Left lobe of liver (tissue), 2 donors: ENCODE measurements at regions not wholly inside any gene's neighbourhood (a gene's known extent, or its start where the extent isn't known, plus 50 kb on each side); places are given as distances from the start of the nearest gene placed in this dataset.
A peak's percentile ranks its signal among the peaks of the same experiment; 100 is the strongest.
"Not testable (repeated sequence)": the region's sequence is repeated elsewhere in the genome, so short reads cannot be mapped to it uniquely, and the experiment has no call there.

ENCODE experiments used
- ATAC-seq: fragments of 200-7000 bp; cut with Tn5 transposase; one replicate; pipeline ENCODE4 v1.9.1; 2020; ENCODE audit warnings: mild to moderate bottlenecking, moderate library complexity
- DNase-seq: peaks from one replicate; pipeline ENCODE4 v3.0.0-alpha.2; 2020; ENCODE audit warnings: low spot score
- donor health status: DM: no; HTN: no; CAD: no; lungs with moderate emphysema.
- donor health status: DM: no; HTN: yes; CAD: no.

DNA sequence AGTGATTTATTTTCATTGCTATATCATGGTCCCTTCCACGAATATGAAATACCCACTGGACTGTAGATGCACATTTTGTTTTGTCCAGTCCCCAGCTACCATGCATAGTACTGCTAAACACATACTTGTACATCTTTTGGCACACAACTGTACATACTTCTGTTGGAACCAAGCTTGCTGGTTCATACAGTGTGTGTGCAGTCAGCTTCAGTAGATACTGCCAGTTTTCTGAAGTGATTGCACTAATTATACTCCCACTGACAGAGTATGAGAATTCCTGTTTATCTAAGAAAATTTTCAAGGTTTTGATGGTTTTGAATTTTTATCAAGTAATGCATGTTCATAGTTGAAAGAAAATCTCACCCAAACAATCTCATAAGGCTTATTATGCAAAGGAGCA is 100.7 kb upstream of the LMCD1 start:
- DNase-seq (no peak), ATAC-seq (no peak)

DNA sequence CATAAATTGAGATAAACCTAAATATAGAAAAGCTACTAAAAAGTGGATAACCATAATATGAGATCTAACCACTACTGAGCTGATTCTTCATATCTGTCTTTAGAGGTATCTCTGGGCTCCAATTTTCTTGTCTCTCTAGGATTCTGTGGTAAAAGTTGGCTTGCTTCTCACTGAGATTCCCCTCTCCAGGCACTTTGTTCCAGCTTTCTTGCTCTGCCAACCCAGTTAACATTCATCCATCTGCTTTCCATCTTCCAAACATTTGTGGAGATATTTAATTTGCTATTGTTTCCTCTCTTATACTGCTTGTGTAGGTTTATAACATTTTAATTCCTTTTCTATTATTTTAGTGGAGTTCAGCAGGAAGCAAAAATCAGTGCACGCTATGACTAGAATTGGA is 97.6 kb upstream of the LMCD1 start:
- ATAC-seq: no peak
- no peak for DNase-seq

DNA sequence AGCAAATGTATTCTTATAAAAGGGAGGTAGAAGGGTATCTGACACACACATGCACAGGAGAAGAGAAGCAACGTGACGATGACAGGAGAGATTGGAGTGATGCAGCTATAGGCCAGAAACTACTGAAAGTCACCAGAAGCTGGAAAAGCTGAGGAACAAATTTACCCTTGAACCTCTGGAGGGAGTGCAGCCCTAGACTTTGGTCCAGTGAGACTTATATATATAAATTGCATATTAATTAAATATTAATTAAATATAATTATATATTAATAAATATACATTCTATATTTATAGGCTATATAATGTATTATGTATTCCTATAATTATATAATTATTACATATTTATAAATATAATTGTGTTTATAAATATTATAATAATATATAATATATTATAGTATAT is 96.5 kb upstream of the LMCD1 start:
- no peak for ATAC-seq

DNA sequence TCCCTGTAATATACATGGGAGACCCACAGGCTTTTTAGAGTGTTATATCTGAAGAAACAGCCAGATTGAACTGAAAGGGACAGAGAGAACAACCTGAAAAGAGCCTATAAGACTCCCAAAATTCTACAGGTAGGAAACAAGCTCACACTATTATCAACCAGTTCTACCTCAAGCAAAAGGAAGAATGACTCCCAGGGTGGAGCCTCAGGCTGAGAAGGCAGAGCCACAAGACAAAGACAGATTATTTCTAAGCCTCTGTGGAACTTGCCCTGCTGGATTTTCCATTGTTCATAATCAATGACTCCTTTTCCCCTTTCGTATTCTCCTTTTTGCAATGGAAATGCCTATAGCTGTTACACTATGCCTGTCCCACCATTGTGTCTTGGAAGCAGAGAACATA is 95.1 kb upstream of the LMCD1 start:
- DNase-seq: no peak
- ATAC-seq: no peak

More for the DNA sequence above, 96.5 kb upstream of the LMCD1 start:
- DNase-seq: no peak

DNA sequence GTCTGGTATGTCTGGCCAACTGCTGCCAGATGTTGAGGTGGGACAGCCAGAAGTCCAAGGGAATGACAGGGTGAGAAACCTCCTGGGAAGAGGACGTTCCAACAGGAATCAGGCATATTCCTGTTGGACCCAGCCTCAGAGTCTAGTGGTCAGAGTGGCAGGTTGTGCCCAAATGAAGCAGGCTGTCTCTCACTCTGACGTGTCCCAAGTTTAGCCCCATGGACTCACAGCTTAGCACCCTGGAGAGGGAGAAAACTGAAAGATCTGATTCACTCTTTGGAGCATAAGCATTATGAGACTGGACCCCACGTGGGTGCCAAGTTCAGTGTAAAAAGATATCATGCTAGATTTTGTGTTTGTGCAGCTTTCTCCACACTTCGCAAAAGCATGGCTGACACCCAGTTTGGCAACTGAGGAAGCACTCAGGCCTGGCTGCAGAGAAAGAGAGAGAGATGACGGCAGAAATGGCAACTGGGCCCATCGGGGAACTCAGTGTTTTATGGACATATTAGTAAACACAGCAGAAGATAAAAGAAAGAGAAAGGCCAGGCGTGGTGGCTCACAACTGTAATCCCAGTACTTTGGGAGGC is 88.2 kb upstream of the LMCD1 start:
- no peak for DNase-seq
- no peak for ATAC-seq

DNA sequence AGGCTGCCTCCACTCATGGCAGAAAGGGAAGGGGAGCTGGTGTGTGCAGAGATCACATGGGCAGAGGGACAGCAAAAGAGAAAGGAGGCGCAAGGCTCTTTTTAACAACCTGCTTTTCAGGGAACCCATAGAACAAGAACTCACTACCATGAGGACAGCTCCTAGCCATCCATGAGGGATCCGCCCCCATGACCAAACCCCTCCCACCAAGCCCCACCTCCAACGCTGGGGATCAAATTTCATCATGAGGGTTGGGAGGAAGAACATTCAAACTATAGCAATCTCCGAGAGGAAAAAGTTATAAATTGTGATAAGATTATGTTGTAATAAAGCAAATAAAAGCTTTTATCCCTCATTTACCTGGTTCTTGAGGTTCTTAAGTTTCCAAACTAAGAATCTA is 84.7 kb upstream of the LMCD1 start:
- ATAC-seq: peak; percentile 98
- peak; percentile 62 for DNase-seq

DNA sequence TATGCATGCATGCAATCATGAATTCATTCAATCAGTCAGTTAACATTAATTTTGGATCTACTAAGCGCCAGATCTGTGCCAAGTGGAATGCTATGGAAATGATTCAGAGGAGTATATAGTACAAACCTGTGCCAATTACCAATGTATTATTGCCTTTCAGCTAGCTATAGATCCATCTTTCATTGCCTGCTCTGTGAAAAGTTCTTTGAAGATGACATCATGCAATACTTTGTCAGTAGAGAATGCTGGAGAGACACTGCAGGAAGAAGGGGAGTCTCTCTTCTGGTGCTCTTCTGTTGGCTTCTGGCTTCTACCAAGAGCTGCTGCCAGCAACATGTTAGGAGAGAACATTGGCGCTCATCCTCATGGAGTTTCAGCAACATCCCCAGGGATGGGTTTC is 81.0 kb upstream of the LMCD1 start:
- DNase-seq (no peak), ATAC-seq (no peak)

DNA sequence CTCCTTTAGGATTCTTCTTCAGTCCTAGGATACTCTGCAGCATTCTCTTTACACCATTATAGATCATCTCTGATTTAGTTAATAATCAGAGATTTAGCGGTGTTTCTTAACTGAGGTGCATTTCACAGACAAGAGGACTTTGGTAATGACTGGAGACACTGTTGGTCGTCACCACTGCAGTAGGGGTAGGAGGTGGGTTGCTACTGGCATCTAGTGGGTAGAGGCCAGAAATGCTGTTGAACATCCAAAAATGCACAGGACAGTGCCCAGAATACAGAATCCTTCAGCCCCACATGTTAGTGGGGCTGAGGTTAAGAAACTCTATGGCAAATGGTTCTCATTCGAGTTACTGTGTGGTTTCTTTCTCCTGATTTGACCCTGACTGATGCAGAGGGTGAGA is 80.4 kb upstream of the LMCD1 start:
- ATAC-seq: no peak
- DNase-seq: no peak

DNA sequence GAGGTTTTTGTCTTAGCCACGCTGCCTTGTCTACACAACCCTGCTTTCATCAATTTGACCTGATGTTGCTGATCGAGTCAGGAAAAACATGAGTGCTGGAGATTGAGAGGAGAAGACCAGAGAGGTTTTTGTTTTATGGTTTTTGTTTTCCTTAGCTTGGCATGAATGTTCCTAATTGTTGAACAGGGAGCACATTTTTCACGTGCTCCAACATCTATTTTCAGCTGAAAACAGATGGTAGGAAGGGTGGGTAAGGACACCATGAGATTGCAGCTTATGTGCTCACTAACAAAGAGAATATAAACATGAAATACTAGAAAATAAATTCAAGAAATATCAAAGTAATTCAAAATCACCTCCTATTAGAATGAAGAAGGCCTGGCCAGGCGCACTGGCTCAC is 79.9 kb upstream of the LMCD1 start:
- DNase-seq (no peak), ATAC-seq (no peak)

DNA sequence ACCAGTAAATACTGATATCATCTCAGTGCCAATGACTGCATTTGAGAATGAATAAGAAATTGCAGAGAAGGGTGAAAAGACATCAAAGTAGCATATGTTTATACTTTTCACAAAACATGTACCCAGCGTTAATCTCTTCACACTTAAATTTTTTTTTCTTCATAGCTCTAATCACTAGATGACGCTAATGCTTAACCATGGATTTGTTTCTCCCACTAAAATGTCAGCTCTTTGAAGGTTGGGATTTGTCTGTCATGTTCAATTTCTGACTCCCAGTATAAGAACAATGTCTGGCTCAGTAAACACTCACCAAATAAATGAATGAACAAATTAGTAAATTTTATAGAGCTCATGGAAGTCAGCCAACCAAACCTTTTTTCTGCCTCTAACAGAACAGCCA is 78.3 kb upstream of the LMCD1 start:
- DNase-seq: no peak
- no peak for ATAC-seq

DNA sequence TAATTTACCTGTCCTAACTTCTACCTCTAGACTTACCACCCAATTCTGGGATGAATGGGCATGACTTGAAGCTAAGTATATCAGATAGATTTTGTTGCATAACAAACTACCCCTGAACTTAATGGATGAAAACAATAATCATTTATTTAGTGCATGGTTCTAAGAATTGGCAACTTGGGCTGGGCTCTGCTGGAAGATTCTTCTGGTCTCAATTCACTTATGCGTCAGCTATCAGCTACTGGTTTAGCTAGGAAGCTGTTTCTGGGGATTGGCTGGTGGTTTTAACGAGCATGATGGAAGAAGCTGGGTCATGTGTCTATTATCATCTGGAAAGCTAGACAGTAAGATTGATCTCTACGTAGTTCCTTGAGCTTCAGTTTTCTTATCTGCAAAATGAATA is 77.3 kb upstream of the LMCD1 start:
- no peak for DNase-seq
- ATAC-seq: no peak

DNA sequence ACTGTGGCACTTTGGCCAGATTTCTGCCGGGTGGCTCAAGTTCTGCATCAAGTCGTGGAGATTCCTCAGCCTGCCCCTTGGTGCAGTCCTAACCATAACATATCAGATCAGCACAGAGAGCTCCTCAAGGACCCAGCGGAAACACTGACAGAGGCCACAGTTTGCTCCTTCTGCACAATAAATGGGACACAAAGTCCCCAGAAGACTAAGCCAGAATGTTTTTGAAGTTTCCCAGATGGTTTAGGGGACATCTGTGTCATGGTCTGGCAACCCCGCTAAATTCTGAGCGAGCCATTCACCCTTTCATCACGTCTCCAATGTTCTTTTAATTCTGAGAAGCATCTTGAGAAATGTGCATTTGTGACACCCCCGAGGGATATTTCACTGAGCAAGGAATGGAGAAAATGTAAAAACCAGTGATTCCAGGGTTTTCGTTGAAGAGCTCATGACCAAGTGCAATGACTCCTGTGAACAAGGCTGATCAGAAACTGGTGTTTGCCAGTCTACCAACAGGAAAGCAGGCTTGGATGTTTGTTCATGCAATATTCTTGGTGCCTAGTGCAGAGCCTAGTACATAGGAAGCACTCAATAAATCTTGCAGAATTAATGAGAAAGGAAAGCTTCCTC is 64.8 kb upstream of the LMCD1 start:
- peak; percentile 44 for ATAC-seq
- no peak for DNase-seq

DNA sequence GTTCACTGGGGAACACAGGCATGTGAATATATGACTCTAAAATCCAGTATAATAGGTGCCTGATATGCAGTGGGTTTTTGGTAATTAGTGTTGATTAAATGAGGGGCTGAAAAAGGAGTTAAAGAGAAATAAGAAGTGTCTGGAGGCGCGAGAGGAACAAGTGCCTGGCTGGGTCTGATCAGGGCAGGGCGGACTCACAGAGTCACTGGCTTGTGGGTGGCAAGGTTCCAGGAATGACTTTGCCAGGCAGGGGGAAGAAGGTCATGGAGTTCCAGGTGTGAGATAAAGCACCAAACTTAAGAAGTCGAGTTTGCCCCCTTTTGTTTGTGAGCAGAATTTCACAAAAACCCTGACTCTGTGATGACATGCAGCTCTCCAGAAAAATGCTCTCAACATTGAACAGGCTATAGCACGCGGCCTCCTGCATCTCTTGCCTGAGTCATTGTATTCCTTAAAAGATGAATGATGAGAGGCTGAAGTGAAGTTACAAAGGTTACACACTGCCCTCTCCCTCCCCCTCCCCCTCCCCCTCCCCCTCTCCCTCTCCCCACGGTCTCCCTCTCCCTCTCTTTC is 63.0 kb upstream of the LMCD1 start:
- DNase-seq (no peak), ATAC-seq (no peak)

DNA sequence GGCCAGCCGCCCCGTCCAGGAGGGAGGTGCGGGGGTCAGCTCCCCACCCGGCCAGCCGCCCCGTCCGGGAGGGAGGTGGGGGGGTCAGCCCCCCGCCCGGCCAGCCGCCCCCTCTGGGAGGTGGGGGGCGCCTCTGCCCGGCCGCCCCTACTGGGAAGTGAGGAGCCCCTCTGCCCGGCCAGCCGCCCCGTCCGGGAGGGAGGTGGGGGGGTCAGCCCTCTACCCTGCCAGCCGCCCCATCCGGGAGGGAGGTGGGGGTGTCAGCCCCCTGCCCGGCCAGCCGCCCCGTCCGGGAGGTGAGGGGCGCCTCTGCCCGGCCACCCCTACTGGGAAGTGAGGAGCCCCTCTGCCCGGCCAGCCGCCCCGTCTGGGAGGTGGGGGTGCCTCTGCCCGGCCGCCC is 61.5 kb upstream of the LMCD1 start:
- not testable (repeated sequence) for DNase-seq, ATAC-seq

DNA sequence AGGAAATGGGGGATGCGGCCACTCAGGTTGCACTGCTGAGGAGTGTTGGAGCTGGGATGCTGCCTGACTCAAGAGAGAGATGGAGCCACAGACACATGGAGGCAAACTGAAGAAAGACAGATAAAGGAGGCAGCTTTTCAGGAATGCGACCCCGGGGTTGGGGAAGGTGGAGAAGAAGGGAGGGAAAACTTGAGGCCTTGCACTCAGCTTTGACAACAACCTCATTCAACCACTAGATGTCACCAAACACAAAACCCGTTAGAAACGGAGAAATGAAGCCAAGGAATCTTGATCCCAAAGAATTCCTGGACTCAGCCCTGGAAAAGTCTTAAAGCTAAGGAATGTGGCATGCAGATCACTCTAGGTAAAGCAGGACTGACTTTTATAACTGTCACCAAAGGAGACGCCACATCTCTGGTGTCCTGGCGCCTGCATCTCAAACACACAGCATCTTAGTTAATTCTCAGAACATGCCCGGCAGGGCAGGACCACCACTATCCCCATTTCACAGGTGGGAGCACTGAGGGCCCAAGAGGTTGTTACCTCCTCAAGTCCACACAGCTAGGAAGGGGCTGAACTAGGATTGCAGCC is 59.6 kb upstream of the LMCD1 start:
- ATAC-seq: peak; percentile 64
- DNase-seq: no peak

DNA sequence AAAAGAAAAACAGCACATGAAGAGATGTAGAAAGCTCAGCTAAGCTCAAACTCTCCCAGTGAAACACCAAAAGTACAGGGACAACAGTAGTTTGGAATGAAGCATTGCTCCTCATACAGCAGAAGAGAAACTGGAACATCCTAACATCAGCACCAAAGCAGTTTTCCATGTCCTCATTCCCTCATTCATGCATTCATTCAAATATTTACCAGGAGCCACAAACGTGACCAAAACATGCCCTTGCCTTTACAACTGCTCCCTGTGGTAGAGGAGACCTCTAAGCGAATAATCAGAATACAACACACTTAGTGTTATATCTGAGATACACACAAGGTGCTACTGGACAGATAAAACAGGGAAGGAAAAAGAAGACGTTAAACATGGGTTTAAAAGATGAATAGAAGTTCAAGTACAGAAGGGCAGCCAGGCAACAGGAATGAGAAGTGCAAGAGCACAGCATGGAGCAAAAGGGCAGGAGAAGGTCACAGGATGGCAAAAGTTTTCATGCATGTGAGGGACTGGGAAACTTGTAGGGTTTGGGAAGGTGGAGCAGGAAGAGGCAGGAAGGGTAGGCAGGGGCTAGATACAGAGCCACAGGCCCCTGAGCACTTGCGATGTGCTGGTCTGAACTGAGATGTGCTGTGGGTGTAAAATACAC is 58.5 kb upstream of the LMCD1 start:
- ATAC-seq (no peak), DNase-seq (no peak)

DNA sequence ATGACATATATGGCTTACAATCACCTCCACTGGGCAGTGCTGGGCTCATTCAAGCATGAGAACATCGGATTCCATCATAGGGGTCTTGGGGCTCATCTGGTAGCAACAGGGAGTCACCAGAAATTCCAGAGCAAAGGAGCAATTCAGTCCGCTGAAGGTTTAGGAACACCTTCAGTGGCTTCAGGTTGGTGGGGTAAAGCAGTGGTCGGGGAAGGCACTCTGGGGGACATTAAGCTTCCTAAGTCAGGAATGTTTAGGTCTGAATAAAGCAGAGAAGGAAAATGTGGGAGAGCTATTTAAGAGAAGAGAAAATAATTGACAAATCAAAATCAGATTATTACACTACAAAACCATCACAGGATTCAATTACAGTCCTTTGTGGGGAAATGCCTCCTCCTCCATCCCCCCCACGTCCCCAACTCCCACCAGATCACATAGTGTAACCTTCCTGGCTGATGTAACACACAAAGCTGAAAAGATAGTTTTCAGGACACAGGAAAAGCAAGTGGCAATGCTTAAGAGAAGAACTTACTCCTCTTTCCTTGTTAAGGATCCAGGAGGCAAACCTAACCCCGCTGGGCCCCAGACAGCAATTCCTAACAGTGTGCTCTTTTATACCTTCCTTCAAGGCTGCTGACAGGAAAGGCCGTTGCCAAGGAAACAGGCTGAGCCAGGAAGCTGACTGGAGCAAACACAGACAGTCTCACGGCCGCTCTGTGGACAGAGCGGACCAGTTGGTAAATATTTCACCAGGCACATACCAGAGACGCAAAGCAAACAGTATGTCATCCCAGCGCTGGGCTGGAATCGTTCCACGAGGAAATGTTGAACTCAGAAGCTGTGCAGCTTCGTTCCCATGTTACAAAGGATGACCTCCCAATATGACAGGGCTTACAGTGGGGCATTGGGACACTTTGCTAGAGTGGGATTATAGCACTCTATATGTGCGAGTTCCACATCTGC is 57.5 kb upstream of the LMCD1 start:
- DNase-seq (peak; percentile 94), ATAC-seq (peak; percentile 98)

DNA sequence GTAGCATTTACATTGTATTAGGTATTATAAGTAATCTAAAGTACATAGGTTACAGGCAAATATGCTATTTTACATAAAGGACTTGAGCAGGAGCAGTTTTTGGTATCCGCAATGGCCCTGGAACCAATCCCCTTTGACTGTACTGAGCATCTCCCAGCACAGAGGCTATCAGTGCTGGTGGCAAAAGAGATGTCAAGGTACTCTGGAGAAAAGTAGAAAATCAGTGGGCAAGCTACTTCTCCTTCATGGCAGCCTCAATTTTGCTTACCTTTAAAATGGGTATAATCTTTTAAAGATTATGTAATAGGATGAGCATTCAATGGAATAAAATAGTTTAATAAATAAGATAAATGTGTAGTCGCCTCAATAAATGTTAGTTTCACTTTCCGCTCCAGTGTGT is 56.7 kb upstream of the LMCD1 start:
- no peak for ATAC-seq
- DNase-seq: no peak

DNA sequence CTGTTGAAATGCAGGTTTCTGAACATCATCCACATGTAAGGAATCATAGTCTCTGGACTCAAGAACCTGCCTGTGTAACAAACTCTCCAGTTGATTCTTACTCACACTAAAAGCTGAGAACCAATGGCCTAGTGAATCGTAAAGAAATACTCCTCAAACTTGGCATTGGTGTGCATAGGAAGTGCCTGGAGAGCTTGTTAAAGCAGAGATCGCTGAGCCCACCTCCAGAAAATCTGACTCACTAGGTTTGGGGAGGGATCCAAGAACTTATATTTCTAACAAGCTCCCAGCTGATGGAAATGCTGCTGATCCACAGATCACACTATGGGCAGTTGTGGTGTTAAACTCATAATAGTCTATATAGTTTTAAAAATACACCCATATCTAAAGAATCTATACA is 55.8 kb upstream of the LMCD1 start:
- DNase-seq: no peak
- no peak for ATAC-seq

DNA sequence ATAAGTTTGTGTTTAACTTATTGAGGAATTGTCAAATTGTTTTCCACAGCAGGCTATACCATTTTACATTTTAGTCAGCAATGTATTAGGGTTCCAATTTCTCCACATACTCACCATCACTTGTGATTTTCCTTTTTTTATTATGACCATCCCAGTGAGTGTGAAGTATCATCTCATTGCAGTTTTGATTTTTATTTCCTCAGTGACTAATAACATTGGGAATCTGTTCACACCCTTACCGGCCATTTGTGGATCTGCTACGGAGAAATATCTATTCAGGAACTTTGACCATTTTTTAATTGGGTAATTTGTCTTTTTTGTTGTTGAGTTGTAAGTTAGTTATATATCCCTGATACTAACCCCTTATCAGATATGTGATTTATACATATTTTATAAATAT is 54.8 kb upstream of the LMCD1 start:
- no peak for ATAC-seq
- no peak for DNase-seq

DNA sequence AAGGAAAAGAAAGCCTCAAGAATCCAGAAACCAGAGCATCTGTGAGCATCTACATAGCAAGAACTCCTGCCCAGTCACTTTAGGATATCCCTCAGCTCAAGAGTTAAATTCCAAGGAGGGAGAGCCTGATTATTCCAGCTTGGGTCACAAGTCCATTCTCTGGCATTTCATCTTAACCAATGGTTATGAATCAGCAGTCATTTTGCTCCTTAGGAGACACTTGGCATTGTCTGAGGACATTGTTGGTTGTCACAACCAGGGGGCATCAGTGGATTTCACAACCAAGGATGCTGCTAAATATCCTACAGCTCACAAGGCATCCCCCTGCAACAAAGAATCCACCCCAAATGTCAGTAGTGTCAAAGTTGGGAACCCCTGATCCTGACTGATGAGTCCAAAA is 51.0 kb upstream of the LMCD1 start:
- no peak for ATAC-seq

More for the DNA sequence above, 51.0 kb upstream of the LMCD1 start:
- no peak for DNase-seq
